OCI-M2 (cell line): ENCODE measurements at regions not wholly inside any gene's neighbourhood (a gene's known extent, or its start where the extent isn't known, plus 50 kb on each side); places are given as distances from the start of the nearest gene placed in this dataset.

Experiments
- DNase-seq: peaks from one replicate; lab custom pipeline; 2025; ENCODE audit not compliant: unreplicated experiment; lab: John Stamatoyannopoulos, UW

GRCh38 chr12:25058012-25058411 is 109.1 kb upstream of the BCAT1 start:
- no peak for DNase-seq

- no peak for DNase-seq
Measured at GRCh38 chr12:25056486-25057130, 107.7 kb upstream of the BCAT1 start.

DNA sequence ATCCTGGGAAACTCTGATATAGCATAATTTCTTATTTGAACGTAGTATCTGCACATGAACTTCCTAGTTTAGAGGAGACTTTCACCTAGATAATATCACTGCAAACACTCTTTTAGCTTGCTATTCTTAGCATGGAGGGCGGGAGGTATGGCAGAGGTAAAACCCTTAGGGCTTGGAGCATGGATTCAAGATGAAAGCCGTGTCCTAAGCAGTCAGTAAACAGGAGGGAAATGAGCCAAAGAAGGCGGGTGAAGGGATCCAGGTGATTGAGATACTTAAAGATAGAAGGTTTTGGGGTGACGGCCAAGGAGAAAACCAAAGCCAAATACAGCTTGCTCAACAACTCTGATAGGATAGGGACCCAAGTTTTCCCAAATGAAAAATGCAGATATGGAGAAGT is 107.1 kb upstream of the BCAT1 start:
- no peak for DNase-seq

- no peak for DNase-seq
Measured at GRCh38 chr12:25054783-25055144, 105.9 kb upstream of the BCAT1 start.

DNA sequence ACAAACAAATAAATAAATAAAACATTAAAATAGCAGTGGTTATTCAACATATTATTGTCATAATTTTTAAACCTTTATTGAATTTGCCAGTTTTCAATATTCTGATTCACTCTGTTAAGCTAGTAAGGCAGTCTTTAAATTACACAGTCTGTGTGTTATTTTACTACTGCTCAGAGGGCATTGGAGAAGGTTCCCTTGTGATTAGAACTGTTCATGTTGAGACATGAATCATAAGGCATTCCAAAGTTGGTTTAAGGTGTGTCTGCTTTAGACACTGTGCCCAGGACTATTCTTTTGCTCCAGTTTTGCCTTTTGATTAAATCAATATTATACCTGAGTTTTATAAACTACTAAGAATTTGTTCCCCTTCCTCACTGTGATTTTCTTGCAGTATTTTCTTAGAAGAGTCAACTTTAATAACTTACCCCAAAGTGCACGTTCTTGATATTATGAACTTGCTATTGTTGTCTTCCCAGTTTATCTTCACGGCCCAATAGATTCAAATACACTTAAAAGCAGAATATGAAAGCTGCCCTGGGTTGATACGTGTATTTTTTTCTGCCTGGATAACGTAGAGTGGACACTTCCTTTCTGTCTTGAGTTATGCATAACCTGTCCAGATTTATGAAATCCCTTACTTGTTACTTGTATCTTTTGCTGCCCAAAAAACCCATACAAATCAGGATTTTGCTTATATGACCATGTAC is 105.3 kb upstream of the BCAT1 start:
- no peak for DNase-seq

DNA sequence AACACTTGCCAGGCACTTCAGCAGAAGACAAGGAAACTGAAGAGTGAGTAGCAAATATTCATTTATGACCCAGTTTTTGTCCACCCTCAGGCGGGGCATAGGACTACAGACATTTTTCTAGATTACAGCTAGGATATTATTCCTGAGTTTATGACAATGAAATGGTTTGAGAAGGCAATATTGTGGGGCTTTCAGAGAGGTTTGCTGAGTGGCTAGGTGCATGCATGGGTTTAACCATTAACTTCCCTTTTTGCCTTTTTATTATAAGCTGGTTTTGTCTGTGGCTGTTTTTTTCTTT is 104.0 kb upstream of the BCAT1 start:
- no peak for DNase-seq

- peak; percentile 4 for DNase-seq
Measured at GRCh38 chr12:25052196-25052913, 103.5 kb upstream of the BCAT1 start.

GRCh38 chr12:25051656-25052195 is 102.8 kb upstream of the BCAT1 start:
- no peak for DNase-seq

- no peak for DNase-seq
Measured at GRCh38 chr12:25051171-25051570, 102.3 kb upstream of the BCAT1 start.

DNA sequence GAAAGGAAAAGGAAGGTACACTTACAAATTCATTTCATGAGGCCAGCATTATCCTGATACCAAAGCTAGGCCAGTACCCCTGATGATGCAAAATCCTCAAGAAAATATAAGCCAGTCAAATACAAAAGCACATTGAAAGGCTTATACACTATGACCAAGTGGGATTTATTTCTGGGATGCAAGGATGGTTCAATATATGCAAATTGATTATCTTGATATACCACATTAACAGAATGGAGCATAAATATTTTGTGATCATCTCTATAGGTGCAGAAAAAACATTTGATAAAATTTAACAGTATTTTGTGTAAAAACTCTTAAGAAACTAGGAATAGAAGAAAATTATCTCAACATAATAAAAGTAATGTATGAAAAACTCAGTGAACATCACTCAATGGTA is 97.0 kb upstream of the BCAT1 start:
- DNase-seq: no peak

DNA sequence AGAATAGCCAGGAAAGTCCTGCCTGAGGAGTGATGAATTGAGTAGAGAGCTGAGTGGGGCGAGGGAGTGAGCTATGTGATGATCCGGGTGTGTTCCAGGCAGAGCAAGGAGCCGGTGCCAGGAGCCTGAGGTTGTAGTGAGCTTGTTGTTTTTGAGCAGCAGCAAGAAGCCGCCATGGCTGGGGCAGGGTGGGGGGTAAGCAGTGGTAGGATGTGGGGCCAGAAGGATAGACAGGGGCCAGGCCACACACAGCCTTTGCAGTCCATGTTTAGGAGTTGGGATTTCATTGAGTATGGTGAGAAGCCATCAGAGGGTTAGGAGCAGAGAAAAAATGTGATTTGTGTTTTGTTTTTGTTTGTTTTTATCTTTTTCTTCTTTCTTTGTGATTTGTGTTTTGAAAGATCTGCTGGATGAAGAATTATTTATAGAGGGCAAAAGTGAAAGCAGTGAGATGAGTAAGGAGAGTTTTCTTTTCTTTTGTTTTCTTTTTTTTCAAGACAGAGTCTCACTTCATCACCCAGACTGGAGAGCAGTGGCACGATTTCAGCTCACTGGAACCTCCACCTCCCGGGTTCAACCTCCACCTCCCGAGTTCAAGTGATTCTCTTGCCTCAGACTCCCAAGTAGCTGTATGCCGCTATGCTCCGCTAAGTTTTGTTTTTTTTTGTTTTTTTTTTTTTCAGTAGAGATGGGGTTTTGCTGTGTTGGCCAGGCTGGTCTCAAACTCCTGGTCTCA is 92.3 kb upstream of the BCAT1 start:
- DNase-seq: no peak

- no peak for DNase-seq
Measured at GRCh38 chr12:25040593-25040992, 91.7 kb upstream of the BCAT1 start.

DNA sequence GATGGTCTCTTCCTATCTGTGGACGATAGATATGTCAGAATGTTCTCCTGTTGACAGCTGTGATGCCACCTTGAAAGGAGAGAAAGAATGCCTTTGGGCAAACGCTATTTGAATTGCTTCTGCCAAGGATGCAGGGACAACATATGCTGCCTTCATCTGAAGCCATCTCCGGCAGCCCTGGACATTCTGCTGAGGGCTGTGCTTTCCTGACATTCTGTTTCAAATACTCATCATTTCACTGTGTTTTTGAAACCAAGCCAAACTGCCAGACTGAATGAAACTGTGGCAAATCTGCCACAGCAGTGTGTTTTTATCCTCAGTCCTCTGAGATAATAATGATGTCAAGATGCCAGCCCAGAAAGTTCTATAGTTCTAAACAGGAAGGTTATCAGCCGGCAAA is 85.8 kb upstream of the BCAT1 start:
- no peak for DNase-seq

- no peak for DNase-seq
Measured at GRCh38 chr12:25025951-25026490, 77.1 kb upstream of the BCAT1 start.

DNA sequence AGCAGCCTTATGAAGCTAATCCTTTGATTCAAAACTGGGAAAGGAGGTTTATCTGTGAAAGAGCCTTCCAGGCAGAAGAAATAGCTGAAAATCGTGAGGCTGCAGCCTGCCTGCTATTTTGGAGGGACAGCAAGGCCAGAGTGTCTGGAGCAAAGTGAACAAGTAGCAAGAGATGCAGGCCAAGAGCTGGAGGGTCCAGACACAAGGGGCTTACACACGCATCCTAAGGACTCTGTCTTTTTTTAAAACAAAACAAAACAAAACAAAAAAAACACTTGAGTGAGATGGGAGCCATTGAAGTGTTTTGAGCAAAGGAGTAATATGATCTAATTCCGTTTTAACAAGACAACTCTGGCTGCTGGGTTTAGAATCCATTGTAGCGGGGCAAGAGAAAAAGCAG is 76.4 kb upstream of the BCAT1 start:
- DNase-seq: no peak

DNA sequence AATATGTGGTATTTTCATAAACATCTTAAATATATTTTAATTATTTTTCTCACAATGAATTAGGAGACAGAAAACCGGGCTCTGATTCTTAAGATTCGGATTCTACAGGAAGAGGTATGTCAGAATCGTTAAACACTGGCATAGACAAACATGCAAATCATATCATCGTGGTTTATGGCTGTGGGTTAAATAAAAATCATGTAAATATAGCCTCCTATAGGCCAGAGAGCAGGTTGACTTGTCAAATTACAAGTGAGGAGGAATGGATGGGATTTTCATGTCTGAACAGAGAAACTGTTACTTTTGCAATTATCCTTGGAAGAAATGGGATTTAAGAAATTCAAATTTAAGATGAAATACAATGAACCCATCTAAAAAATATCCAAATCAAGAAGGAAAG is 74.9 kb upstream of the BCAT1 start:
- DNase-seq: no peak

GRCh38 chr12:25020621-25021243 is 71.8 kb upstream of the BCAT1 start:
- no peak for DNase-seq

- no peak for DNase-seq
Measured at GRCh38 chr12:25018146-25018545, 69.2 kb upstream of the BCAT1 start.

DNA sequence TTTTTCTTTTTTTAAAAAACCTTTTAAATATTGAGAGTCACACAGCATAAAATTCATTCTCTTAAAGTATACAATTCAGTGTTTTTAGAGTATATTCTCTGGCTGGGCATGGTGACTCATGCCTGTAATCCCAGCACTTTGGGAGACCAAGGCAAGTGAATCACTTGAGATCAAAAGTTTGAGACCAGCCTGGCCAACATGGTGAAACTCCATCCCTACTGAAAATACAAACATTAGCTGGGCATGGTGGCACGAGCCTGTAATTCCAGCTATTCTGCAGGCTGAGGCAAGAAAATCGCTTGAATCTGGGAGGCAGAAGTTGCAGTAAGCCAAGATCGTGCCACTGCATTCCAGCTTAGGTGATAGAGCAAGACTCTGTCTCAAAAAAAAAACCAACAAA is 68.4 kb upstream of the BCAT1 start:
- DNase-seq: no peak

- DNase-seq: no peak
Measured at GRCh38 chr12:25014961-25015360, 66.1 kb upstream of the BCAT1 start.

DNA sequence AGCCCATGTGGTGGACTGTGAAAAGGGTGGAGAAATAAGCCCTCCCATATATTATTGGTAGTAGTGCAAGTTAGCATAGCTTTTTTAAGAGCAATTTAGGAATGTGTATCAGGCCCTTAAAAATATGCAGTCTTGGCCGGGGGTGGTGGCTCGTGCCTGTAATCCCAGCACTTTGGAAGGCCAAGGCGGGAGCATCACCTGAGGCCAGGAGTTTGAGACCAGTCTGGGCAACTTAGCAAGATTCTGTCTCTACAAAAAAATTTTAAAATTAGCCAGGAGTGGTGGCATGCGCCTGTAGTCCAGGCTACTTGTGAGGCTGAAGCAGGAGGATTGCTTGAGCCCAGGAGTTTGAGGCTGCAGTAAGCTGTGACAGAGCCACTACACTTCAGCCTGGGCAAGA is 64.2 kb upstream of the BCAT1 start:
- no peak for DNase-seq
